ENCODE measurements at regions not wholly inside any gene's neighbourhood (a gene's known extent, or its start where the extent isn't known, plus 50 kb on each side); places are given as distances from the start of the nearest gene placed in this dataset.

DNA sequence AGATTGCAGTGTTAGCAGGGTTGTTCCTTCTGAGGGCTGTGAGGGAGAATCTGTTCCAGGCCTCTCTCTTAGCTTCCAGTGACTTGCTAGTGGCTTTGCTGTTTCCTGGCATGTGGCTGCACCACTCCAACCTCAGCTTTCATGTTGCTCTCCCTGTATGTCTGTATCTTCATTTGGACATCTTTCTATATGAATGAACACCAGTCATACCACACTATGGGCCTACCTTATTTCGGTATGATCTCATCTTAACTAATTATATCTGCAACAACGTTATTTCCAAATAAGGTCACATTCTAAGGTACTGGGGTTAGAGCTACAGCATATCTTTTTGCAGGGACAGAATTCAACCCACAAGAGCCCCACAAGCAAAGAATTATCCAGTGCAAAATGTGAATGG lies 356.7 kb upstream of the UMPS start:
- H3K79me1 ChIP-seq (ENCODE audit: low read depth, low read length), result no peaks in the 10 kb centered on the region
- no peak overlapping the region for H3K9ac ChIP-seq (ENCODE audit: low read depth, low read length, poor library complexity)
- H3K4me3 ChIP-seq (ENCODE audit: low read length in 2 of 2), result no peak overlapping the region
- H2BK12ac ChIP-seq (ENCODE audit: low read length), result no peak overlapping the region
- H3K27me3 ChIP-seq (ENCODE audit: control insufficient read depth in 3 of 3, insufficient read depth in 3 of 3, low read depth in 1 of 3, low read length in 3 of 3), result no peaks in the 10 kb centered on the region
- H3K23ac ChIP-seq (ENCODE audit: low read depth, low read length, poor library complexity), result no peak overlapping the region
- no peak for DNase-seq (ENCODE audit: low spot score)
- H2BK15ac ChIP-seq (ENCODE audit: low read length), result no peak overlapping the region
- WGBS, 2 donors (ENCODE audit: extremely low coverage in 2 of 2, insufficient read length in 2 of 2, insufficient replicate concordance in 1 of 2), result no CpG with 5 or more reads among the region's 2 CpGs
- H2AFZ ChIP-seq (ENCODE audit: low read length), result no peak overlapping the region
- H3K9me3 ChIP-seq (replicated peaks in 1 of 2; ENCODE audit: control insufficient read depth in 2 of 2, insufficient read depth in 1 of 2, low read depth in 1 of 2, low read length in 2 of 2), result peaks cover 0 to 6% of the 10 kb centered on the region in 2 donors
- H4K8ac ChIP-seq (ENCODE audit: low read depth, low read length), result no peak overlapping the region
- H3K4ac ChIP-seq (ENCODE audit: low read length), result no peak overlapping the region
- H3K4me1 ChIP-seq (ENCODE audit: control insufficient read depth in 2 of 2, insufficient read depth in 1 of 2, low read depth in 1 of 2, low read length in 2 of 2), result peaks cover 15 to 16% of the 10 kb centered on the region in 2 donors
- H3K4me2 ChIP-seq (ENCODE audit: insufficient read depth, low read length, poor library complexity, severe bottlenecking), result no peak overlapping the region
- H2BK5ac ChIP-seq (ENCODE audit: low read length), result no peak overlapping the region
- H4K91ac ChIP-seq (ENCODE audit: low read depth, low read length, poor library complexity), result no peak overlapping the region
- H3K18ac ChIP-seq (ENCODE audit: low read length), result no peak overlapping the region
- H3K14ac ChIP-seq (ENCODE audit: low read length), result no peak overlapping the region
- H3K27ac ChIP-seq (replicated peaks; ENCODE audit: low read length), result peak overlapping the region; percentile 32
- no peak overlapping the region for H2AK5ac ChIP-seq (ENCODE audit: low read depth, low read length)
- no peaks in the 10 kb centered on the region for H3K36me3 ChIP-seq (replicated peaks in 1 of 2; ENCODE audit: control insufficient read depth in 2 of 2, insufficient read depth in 2 of 2, low read length in 2 of 2)
- no peak overlapping the region for H2BK120ac ChIP-seq (ENCODE audit: low read depth, low read length)

GRCh38 chr3:124374583-124374982 lies 355.7 kb upstream of the UMPS start:
- H2BK5ac ChIP-seq (ENCODE audit: low read length), result no peak overlapping the region
- no peak overlapping the region for H3K14ac ChIP-seq (ENCODE audit: low read length)
- no peak overlapping the region for H3K9ac ChIP-seq (ENCODE audit: low read depth, low read length, poor library complexity)
- H2BK120ac ChIP-seq (ENCODE audit: low read depth, low read length), result no peak overlapping the region
- H3K4me3 ChIP-seq (ENCODE audit: low read length in 2 of 2), result no peak overlapping the region
- no peak overlapping the region for H2AFZ ChIP-seq (ENCODE audit: low read length)
- H2BK15ac ChIP-seq (ENCODE audit: low read length), result no peak overlapping the region
- H3K79me1 ChIP-seq (ENCODE audit: low read depth, low read length), result no peaks in the 10 kb centered on the region
- H3K27me3 ChIP-seq (ENCODE audit: control insufficient read depth in 3 of 3, insufficient read depth in 3 of 3, low read depth in 1 of 3, low read length in 3 of 3), result no peaks in the 10 kb centered on the region
- H2BK12ac ChIP-seq (ENCODE audit: low read length), result no peak overlapping the region
- no peak overlapping the region for H3K27ac ChIP-seq (replicated peaks; ENCODE audit: low read length)
- H3K23ac ChIP-seq (ENCODE audit: low read depth, low read length, poor library complexity), result no peak overlapping the region
- H4K91ac ChIP-seq (ENCODE audit: low read depth, low read length, poor library complexity), result no peak overlapping the region
- H4K8ac ChIP-seq (ENCODE audit: low read depth, low read length), result no peak overlapping the region
- no CpG with 5 or more reads among the region's 3 CpGs for WGBS, 2 donors (ENCODE audit: extremely low coverage in 2 of 2, insufficient read length in 2 of 2, insufficient replicate concordance in 1 of 2)
- H3K4me2 ChIP-seq (ENCODE audit: insufficient read depth, low read length, poor library complexity, severe bottlenecking), result no peak overlapping the region
- no peak for DNase-seq (ENCODE audit: low spot score)
- H2AK5ac ChIP-seq (ENCODE audit: low read depth, low read length), result no peak overlapping the region
- H3K18ac ChIP-seq (ENCODE audit: low read length), result no peak overlapping the region
- peaks cover 0 to 6% of the 10 kb centered on the region in 2 donors for H3K9me3 ChIP-seq (replicated peaks in 1 of 2; ENCODE audit: control insufficient read depth in 2 of 2, insufficient read depth in 1 of 2, low read depth in 1 of 2, low read length in 2 of 2)
- peaks cover 15 to 16% of the 10 kb centered on the region in 2 donors for H3K4me1 ChIP-seq (ENCODE audit: control insufficient read depth in 2 of 2, insufficient read depth in 1 of 2, low read depth in 1 of 2, low read length in 2 of 2)
- no peak overlapping the region for H3K4ac ChIP-seq (ENCODE audit: low read length)
- H3K36me3 ChIP-seq (replicated peaks in 1 of 2; ENCODE audit: control insufficient read depth in 2 of 2, insufficient read depth in 2 of 2, low read length in 2 of 2), result no peaks in the 10 kb centered on the region

DNA sequence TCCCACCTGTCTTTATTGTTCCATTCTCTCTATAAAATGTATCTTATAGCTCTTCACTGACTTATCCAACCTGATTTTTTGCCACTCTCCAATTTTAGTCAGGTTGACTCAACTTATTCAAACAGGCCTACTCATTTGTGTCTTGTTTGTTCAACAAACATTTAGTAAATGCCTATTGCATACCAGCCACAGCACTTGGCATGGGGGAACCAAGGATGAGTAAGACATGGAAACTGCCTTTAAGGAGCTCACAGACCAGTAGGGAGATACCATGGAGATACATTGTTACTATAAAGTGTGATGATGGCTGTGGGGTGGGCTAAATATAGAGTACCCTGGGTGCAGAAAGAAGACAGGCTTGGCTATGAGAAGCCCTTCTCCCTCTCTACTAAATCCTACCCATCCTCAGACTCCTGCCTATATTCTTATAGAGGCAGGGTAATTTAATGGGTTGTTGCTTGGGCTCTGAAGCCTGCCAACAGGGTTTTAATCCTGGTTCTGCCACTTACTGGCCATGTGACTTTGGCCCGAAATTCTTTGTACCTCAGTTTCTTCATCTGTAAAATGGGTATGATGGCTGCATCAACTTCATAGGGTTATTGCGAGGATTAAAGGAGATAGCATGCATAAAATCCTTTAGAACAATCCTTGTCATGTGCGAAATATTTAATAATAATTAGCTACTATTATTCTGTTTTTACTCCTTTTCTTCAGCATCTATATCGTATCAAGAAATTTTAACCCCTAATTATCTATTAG lies 348.5 kb upstream of the UMPS start:
- Histone ChIP-seq H2BK120ac (ENCODE audit: low read depth, low read length) (no peak overlapping the region), H3K18ac (ENCODE audit: low read length) (no peak overlapping the region), H2AFZ (ENCODE audit: low read length) (no peak overlapping the region), H4K8ac (ENCODE audit: low read depth, low read length) (no peak overlapping the region), H3K4ac (ENCODE audit: low read length) (no peak overlapping the region), H3K27ac (replicated peaks; ENCODE audit: low read length) (no peak overlapping the region), H2BK15ac (ENCODE audit: low read length) (no peak overlapping the region), H3K9me3 (replicated peaks in 1 of 2; ENCODE audit: control insufficient read depth in 2 of 2, insufficient read depth in 1 of 2, low read depth in 1 of 2, low read length in 2 of 2) (no peaks in the 10 kb centered on the region), H3K36me3 (replicated peaks in 1 of 2; ENCODE audit: control insufficient read depth in 2 of 2, insufficient read depth in 2 of 2, low read length in 2 of 2) (no peaks in the 10 kb centered on the region), H3K79me1 (ENCODE audit: low read depth, low read length) (no peaks in the 10 kb centered on the region), H3K27me3 (ENCODE audit: control insufficient read depth in 3 of 3, insufficient read depth in 3 of 3, low read depth in 1 of 3, low read length in 3 of 3) (no peaks in the 10 kb centered on the region), H3K14ac (ENCODE audit: low read length) (no peak overlapping the region), H2AK5ac (ENCODE audit: low read depth, low read length) (no peak overlapping the region), H4K91ac (ENCODE audit: low read depth, low read length, poor library complexity) (no peak overlapping the region), H2BK5ac (ENCODE audit: low read length) (no peak overlapping the region), H3K23ac (ENCODE audit: low read depth, low read length, poor library complexity) (no peak overlapping the region), H3K4me2 (ENCODE audit: insufficient read depth, low read length, poor library complexity, severe bottlenecking) (no peak overlapping the region), H3K9ac (ENCODE audit: low read depth, low read length, poor library complexity) (no peak overlapping the region), H3K4me3 (ENCODE audit: low read length in 2 of 2) (no peak overlapping the region), H2BK12ac (ENCODE audit: low read length) (no peak overlapping the region), H3K4me1 (ENCODE audit: control insufficient read depth in 2 of 2, insufficient read depth in 1 of 2, low read depth in 1 of 2, low read length in 2 of 2) (peaks cover 4 to 10% of the 10 kb centered on the region in 2 donors)
- DNase-seq (ENCODE audit: low spot score), result no peak
- no CpG with 5 or more reads among the region's 4 CpGs for WGBS, 2 donors (ENCODE audit: extremely low coverage in 2 of 2, insufficient read length in 2 of 2, insufficient replicate concordance in 1 of 2)

DNA sequence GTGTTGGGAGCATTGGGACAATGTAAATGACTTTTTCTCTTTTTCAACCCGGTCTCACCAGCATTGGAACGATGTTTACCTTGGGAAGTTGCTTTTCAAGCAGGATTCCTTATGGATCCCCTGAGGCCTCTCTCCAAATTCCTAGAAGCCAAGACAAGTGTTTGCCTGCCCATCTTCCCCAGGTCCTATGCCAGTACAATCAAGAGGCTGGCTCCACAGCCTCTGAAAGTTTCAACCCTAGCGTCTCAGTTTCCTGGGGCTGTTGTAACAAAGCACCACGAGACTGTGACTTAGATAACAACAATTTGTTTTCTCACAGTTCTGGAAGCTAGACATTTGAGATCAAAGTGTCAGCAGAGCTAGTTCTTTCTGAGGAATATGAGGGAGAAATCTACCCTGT lies 347.2 kb upstream of the UMPS start:
- no peak overlapping the region for H2BK5ac ChIP-seq (ENCODE audit: low read length)
- no peak overlapping the region for H2AK5ac ChIP-seq (ENCODE audit: low read depth, low read length)
- no peak overlapping the region for H3K14ac ChIP-seq (ENCODE audit: low read length)
- no peak overlapping the region for H3K23ac ChIP-seq (ENCODE audit: low read depth, low read length, poor library complexity)
- no peaks in the 10 kb centered on the region for H3K27me3 ChIP-seq (ENCODE audit: control insufficient read depth in 3 of 3, insufficient read depth in 3 of 3, low read depth in 1 of 3, low read length in 3 of 3)
- no peak overlapping the region for H2BK15ac ChIP-seq (ENCODE audit: low read length)
- H3K79me1 ChIP-seq (ENCODE audit: low read depth, low read length), result no peaks in the 10 kb centered on the region
- H3K4me2 ChIP-seq (ENCODE audit: insufficient read depth, low read length, poor library complexity, severe bottlenecking), result no peak overlapping the region
- no peak overlapping the region for H3K4ac ChIP-seq (ENCODE audit: low read length)
- H3K9ac ChIP-seq (ENCODE audit: low read depth, low read length, poor library complexity), result no peak overlapping the region
- H3K9me3 ChIP-seq (replicated peaks in 1 of 2; ENCODE audit: control insufficient read depth in 2 of 2, insufficient read depth in 1 of 2, low read depth in 1 of 2, low read length in 2 of 2), result no peaks in the 10 kb centered on the region
- H3K4me3 ChIP-seq (ENCODE audit: low read length in 2 of 2), result no peak overlapping the region
- H3K18ac ChIP-seq (ENCODE audit: low read length), result no peak overlapping the region
- no CpG with 5 or more reads among the region's 4 CpGs for WGBS, 2 donors (ENCODE audit: extremely low coverage in 2 of 2, insufficient read length in 2 of 2, insufficient replicate concordance in 1 of 2)
- no peak overlapping the region for H2BK12ac ChIP-seq (ENCODE audit: low read length)
- H2AFZ ChIP-seq (ENCODE audit: low read length), result no peak overlapping the region
- no peak overlapping the region for H4K8ac ChIP-seq (ENCODE audit: low read depth, low read length)
- H4K91ac ChIP-seq (ENCODE audit: low read depth, low read length, poor library complexity), result no peak overlapping the region
- H3K27ac ChIP-seq (replicated peaks; ENCODE audit: low read length), result no peak overlapping the region
- peaks cover 0 to 3% of the 10 kb centered on the region in 2 donors for H3K36me3 ChIP-seq (replicated peaks in 1 of 2; ENCODE audit: control insufficient read depth in 2 of 2, insufficient read depth in 2 of 2, low read length in 2 of 2)
- H2BK120ac ChIP-seq (ENCODE audit: low read depth, low read length), result no peak overlapping the region
- no peak for DNase-seq (ENCODE audit: low spot score)
- peaks cover 4 to 10% of the 10 kb centered on the region in 2 donors for H3K4me1 ChIP-seq (ENCODE audit: control insufficient read depth in 2 of 2, insufficient read depth in 1 of 2, low read depth in 1 of 2, low read length in 2 of 2)

All from neuronal stem cell (in vitro differentiated cells).